ENCODE measurements at regions not wholly inside any gene's neighbourhood (a gene's known extent, or its start where the extent isn't known, plus 50 kb on each side); places are given as distances from the start of the nearest gene placed in this dataset.

DNA sequence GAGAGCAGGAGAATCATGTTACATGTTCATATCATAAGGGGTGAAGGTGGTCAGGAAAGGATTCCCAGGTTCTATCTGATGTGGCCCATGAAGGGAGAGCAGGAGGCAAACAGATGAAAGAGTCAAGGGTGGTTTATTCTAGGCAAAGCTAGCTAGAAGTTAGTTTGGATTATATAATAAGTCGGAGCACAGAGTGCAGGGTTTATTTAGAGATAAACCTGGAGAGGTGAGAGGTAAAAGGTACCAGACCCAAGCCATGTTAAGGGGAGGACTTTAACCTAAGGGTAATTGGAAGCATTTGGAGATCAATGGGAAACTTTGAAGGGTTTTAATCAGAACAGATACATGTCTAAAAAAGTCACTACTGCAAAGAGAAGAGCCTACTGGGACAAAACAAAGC, 69.2 kb upstream of the LRATD1 start:
- dilution Hi-C loops (cut with MboI; ENCODE audit: extremely low pct_ligation_motif_present, low sequenced_read_pairs) (no loop called here), intact Hi-C loops (cut with micrococcal nuclease) (no loop called here)
- no TSS peak for BruUV-seq (replicated peaks)
- Histone ChIP-seq H3K9ac (replicated peaks; ENCODE audit: extremely low read depth, insufficient read depth, low read length) (no peak overlapping the region), H4K20me1 (replicated peaks; ENCODE audit: control insufficient read depth, extremely low read depth, insufficient read depth, low read length) (no peaks in the 10 kb centered on the region), H3K4me1 (ENCODE audit: control insufficient read depth, extremely low read depth, insufficient read depth, low read length) (no peaks in the 10 kb centered on the region), H2AFZ (ENCODE audit: low read depth, low read length) (no peak overlapping the region), H3K27ac (ENCODE audit: insufficient read depth, low read depth, low read length) (no peak overlapping the region), H3K27me3 (ENCODE audit: control insufficient read depth in 2 of 2, insufficient read depth in 2 of 2, low read length in 2 of 2) (no peaks in the 10 kb centered on the region), H3K4me2 (ENCODE audit: insufficient read depth, low read length) (no peak overlapping the region), H3K36me3 (ENCODE audit: control insufficient read depth in 2 of 2, extremely low read depth in 1 of 2, insufficient read depth in 2 of 2, low read length in 2 of 2) (no peaks in the 10 kb centered on the region), H3K9me3 (replicated peaks; ENCODE audit: control insufficient read depth, insufficient read depth, low read length) (peaks cover 2% of the 10 kb centered on the region), H3K4me3 (replicated peaks in 1 of 3; ENCODE audit: insufficient read depth in 1 of 3, low read depth in 1 of 3, low read length in 3 of 3) (no peak overlapping the region), H3K9me1 (replicated peaks; ENCODE audit: control insufficient read depth, extremely low read depth, insufficient read depth, low read length) (no peaks in the 10 kb centered on the region), H3K79me2 (ENCODE audit: control insufficient read depth, insufficient read depth, low read length) (no peaks in the 10 kb centered on the region)
- CTCF ChIA-PET, result no interaction called here
- POLR2A ChIA-PET, result no interaction called here
- FAIRE-seq (no peak), DNase-seq (ENCODE audit: low read depth, low spot score) (no peak)
- TF ChIP-seq MYC (IDR thresholded peaks at IDR 0.05; ENCODE audit: low read depth, low read length) (no peak), EZH2 (IDR thresholded peaks at IDR 0.05; ENCODE audit: borderline replicate concordance, low read depth, low read length, severe bottlenecking) (no peak), JUN (IDR thresholded peaks at IDR 0.05; ENCODE audit: borderline replicate concordance, insufficient read depth, insufficient read length, low read depth) (no peak), FOS (IDR thresholded peaks at IDR 0.05; ENCODE audit: borderline replicate concordance, insufficient read depth, low read length) (no peak), POLR2A (IDR thresholded peaks at IDR 0.05; ENCODE audit: low read depth, low read length) (no peak), POLR2AphosphoS5 (IDR thresholded peaks at IDR 0.05; ENCODE audit: insufficient read depth, low read depth, low read length) (no peak), GATA2 (IDR thresholded peaks at IDR 0.05; ENCODE audit: insufficient read depth, insufficient read length, low read depth, low read length) (no peak)
- TF ChIP-seq, protein P1, sequence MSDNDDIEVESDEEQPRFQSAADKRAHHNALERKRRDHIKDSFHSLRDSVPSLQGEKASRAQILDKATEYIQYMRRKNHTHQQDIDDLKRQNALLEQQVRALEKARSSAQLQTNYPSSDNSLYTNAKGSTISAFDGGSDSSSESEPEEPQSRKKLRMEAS (IDR thresholded peaks at IDR 0.05; ENCODE audit: insufficient read depth, insufficient read length), result no peak
- TF ChIP-seq, protein P2, sequence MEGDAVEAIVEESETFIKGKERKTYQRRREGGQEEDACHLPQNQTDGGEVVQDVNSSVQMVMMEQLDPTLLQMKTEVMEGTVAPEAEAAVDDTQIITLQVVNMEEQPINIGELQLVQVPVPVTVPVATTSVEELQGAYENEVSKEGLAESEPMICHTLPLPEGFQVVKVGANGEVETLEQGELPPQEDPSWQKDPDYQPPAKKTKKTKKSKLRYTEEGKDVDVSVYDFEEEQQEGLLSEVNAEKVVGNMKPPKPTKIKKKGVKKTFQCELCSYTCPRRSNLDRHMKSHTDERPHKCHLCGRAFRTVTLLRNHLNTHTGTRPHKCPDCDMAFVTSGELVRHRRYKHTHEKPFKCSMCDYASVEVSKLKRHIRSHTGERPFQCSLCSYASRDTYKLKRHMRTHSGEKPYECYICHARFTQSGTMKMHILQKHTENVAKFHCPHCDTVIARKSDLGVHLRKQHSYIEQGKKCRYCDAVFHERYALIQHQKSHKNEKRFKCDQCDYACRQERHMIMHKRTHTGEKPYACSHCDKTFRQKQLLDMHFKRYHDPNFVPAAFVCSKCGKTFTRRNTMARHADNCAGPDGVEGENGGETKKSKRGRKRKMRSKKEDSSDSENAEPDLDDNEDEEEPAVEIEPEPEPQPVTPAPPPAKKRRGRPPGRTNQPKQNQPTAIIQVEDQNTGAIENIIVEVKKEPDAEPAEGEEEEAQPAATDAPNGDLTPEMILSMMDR (IDR thresholded peaks at IDR 0.05; ENCODE audit: extremely low read depth in 1 of 2, insufficient read depth in 1 of 2, low read depth in 1 of 2, low read length in 2 of 2), result no peak

All from endothelial cell of umbilical vein (primary cell).